HG03457 (cell line): ENCODE measurements at regions not wholly inside any gene's neighbourhood (a gene's known extent, or its start where the extent isn't known, plus 50 kb on each side); places are given as distances from the start of the nearest gene placed in this dataset.
"Not testable (repeated sequence)": the region's sequence is repeated elsewhere in the genome, so short reads cannot be mapped to it uniquely, and the experiment has no call there.

Experiments used
- ATAC-seq: cut with Tn5 transposase; IDR thresholded peaks from one replicate; pipeline ENCODE4 v1.9.1; 2021; ENCODE audit warnings: moderate number of reproducible peaks; ENCODE audit not compliant: unreplicated experiment

DNA sequence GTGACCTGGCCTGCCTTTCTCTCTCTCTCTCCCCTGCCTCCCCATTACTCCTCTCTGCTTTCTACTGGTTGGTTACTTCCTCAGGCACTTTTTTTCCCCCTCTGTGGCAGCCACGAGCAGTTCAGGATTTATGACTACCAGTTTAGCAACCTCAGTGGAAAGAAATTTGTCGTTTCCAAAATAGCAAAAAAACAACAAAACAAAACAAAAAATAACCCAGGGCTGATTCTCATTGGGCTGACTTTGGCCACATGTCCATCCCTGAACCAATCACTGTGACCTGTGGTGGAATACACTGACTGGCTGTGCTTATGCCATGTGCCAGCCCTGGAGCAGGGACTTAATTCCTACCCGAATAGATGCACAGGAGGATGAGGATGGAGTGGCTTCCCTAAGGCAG, 137.4 kb downstream of the TFAP2C start:
- no peak for ATAC-seq

DNA sequence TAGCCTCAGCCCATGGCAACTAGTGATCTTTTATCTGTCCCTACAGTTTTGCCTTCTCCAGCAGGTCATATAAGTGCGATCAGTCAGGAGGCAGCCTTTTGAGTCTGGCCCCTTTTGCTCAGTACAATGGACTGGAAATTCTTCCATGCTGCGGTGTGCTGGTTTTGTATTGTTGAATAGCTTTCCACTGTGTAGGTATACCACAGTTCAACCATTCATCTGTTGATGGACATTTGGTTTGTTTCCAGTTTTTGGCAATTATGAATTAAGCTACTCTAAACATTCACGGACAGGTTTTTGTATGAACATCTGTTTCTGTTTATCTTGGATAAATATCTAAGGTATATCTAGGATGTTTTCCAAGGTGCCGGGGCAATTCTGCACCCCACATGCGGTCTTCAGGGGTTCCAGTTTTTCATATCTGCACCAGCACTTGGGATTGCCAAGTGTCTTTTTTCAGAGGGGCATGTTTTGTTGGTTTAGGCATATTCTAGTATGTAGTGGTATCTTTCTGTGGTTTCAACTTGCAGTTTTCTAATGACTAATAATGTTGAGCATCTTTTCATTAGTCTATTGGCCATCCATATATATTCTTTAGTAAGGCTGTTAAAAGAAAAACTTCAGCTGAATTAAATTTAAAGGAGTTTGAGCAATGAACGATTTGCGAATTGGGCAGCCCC, 141.0 kb downstream of the TFAP2C start:
- ATAC-seq = no peak

- no peak for ATAC-seq
Measured at GRCh38 chr20:56773749-56774148, 144.6 kb downstream of the TFAP2C start.

DNA sequence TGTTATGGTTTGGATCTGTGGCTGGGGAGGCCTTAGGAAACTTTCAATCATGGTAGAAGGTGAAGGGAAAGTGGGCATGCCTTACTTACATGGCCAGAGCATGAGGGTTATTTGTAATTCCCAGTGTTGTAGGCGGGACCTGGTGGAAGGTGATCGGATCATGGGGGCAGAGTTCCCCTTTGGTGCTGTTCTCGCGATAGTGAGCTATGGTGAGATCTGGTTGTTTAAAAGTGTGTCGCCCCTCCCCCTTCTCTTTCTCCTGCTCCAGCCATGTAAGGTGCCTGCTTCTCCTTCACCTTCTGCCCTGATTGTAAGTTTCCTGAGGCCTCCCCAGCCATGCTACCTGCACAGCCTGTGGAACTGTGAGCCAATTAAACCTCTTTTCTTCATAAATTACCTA, 145.8 kb downstream of the TFAP2C start:
- no peak for ATAC-seq

DNA sequence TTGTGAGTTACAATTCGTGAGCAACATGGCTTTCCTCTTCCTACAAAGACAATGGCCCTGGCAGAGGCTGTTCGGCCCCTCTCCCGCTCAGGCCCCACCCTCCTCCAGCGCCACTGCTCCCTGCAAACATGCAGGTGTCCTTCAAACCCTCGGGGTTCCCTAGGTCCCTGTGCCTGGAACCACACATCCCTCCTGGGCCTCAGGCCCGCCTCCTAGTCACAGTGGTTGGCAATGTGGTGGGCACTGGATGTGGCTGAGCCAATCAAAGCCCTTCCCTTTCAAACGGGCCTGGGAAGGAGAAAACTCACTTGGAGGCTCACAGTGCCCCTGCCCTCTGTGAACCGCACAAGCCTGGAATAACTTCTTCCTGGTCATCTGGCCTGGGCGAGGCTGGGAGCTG, 147.2 kb downstream of the TFAP2C start:
- no peak for ATAC-seq

DNA sequence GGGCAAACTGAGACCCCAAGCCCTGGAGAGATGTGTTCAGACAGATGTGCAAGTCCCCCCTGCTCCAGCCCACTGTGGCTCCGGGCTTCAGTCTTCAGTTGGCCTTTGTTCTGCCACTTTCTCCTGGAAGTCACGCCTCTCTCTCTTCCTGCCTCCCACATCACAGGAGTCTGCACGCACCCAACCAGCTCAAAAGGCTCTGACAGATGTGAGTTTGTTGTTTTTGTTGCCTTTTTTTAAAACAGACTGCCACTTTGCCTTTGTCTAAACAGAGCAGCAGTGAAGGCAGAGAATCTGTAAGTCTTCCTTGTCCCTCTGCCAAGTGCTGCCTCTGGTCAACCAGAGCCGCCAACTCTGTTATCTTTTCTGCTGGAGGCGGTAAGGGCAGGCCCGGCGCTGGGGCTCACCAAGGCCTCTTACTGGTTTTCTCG, 149.7 kb downstream of the TFAP2C start:
- ATAC-seq = no peak

DNA sequence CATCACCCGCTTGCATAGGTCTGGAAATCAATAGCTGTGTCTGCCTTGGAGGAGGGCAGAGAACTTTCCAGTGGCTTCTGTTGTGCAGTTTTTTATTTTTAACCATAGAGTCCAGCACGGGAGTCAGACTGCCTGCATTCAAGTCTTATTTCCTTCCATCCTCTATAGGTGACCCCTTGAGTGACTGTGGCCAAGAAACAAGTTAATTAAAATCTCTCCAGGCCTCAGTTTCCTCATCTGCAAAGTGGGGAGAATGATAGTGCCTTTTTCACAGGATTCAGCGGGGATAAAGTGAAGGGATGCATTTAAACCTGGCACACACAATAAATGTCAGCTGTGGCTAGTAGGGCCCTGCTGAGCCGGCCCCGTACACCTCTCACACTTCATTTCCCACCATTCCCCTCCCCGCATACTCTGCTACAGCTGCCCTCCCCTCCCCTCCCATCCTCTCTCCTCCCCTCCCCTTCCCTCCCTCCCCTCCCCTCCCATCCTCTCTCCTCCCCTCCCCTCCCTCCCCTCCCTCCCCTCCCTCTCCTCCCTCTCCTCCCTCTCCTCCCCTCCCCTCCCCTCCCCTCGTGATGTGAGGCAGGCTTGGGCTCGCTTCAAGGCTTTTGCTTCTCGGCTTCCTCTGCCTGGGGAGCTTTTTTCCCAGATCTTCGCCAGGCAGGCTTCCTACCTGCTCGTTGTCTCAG, 150.5 kb downstream of the TFAP2C start:
- ATAC-seq = no peak

- ATAC-seq = no peak
Measured at GRCh38 chr20:56780266-56780665, 151.2 kb downstream of the TFAP2C start.

GRCh38 chr20:56781108-56781739, 152.1 kb downstream of the TFAP2C start:
- ATAC-seq = no peak

- ATAC-seq = not testable (repeated sequence)
Measured at GRCh38 chr20:56781987-56782560, 153.0 kb downstream of the TFAP2C start.

DNA sequence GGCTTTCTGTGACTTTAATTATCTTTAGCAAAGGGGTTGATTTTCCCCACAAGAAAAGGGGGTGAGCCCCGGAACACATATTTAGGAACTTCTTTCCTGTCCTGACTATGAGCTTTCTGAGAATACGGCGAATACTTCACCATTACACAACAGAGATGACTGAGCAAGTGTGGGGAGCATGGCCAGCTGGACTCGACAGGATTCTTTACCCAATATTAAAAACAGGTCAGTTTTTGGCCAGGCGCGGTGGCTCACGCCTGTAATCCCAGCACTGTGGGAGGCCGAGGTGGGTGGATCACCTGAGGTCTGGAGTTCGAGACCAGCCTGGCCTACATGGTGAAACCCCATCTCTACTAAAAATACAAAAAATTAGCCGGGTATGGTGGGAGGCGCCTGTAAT, 153.7 kb downstream of the TFAP2C start:
- ATAC-seq = not testable (repeated sequence)

GRCh38 chr20:56783826-56784225, 154.7 kb downstream of the TFAP2C start:
- no peak for ATAC-seq

DNA sequence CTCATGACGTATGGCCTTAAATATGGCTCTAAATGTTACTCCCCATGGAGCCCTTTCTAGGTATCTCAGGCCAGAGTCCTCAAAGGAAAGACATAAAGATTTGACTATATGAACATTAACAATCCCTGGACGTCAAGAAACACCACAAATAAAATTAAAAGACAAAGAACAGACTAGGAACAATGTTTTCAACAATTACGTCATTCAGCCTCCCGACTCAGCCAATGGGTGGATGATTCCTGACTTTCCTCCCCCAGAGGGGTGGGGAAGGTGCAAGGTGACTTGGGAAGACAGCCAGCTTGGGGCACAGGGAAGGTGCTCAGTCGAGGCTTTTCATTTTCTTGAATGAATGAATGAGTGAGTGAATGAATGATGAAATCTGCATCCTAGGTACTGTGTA, 157.4 kb downstream of the TFAP2C start:
- ATAC-seq = no peak

- no peak for ATAC-seq
Measured at GRCh38 chr20:56788041-56788670, 159.1 kb downstream of the TFAP2C start.

DNA sequence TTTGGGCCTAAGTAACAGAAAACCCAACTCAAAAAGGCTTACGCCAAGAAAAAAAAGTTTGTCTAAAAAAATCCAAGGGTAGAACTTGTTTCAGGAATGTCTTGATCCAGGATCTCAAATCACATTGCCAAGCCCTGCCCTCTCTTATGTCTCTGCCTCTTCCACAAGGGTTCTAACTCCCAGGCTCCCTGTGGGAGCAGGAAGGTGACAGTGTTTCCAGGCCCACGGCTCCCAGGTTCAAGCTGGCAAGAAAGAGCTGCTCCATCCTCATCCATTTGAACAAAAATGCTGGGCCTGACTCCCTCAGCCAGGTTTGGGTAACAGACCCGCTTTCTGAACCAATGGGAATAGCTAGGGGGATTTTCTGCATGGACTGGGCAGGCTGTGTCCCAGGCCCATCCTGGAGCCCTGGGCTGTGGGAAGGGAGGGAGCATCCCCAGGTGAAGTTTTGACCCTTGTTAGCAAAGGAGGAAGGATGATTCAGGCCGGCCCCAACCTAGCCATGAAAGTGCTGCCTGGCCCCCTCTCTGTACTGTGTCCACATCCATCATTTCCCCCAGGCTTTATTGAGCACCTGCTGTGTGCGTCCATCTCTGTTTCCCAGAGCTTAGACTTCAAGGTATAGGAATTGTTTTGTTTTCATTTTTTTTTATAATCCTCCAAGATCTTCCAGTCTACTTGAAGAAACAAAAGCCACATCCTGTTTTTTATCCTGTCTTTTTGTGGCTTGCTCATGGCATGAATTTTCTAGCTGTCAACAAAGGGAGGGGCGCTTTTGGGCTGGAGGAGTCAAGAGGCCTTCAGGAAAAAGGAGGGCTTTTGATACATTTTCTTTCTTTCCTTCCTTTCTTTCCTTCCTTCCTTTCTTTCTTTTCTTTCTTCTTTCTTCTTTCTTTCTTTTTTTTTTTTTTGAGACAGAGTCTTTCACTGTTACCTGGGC, 159.8 kb downstream of the TFAP2C start:
- no peak for ATAC-seq

DNA sequence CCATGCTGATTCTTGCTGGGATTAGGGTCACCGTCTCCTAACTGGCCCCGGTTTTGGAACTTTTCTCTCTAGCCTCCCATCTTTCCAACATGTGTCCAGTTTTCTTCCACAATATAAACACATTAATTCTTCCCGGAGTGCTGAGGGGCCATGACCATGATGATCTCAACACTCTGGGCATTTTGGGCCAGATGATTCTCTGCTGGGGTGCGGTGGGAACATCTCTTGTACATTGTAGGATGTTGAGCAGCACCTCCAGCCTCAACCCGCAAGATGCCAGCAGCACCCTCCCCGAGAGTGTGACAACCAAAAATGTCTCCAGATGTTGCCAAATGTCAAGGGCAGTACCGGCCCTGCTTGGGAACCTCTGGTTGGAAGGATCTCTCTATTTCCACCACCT, 164.8 kb downstream of the TFAP2C start:
- no peak for ATAC-seq

GRCh38 chr20:56795492-56795891, 166.4 kb downstream of the TFAP2C start:
- no peak for ATAC-seq

- no peak for ATAC-seq
Measured at GRCh38 chr20:56796345-56796744, 167.2 kb downstream of the TFAP2C start.

DNA sequence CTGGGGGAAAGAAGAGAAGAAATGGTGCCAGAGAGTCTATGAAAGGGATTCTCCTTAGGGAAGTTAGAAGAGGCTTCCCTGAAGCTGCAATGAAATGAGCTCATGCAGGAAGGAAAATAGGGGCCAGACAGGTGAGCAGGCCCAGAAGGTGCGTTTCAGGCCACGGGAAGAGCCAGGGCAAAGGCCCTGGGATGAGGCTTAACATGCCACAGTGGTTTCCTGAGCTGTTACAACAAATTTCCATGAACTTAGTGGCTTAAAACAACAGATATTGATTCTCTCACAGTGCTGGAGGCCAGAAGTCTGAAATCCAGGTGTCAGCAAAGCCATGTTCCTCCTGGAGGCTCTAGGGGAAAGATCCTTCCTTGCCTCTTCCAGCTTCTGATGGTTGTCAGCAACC, 167.9 kb downstream of the TFAP2C start:
- no peak for ATAC-seq

DNA sequence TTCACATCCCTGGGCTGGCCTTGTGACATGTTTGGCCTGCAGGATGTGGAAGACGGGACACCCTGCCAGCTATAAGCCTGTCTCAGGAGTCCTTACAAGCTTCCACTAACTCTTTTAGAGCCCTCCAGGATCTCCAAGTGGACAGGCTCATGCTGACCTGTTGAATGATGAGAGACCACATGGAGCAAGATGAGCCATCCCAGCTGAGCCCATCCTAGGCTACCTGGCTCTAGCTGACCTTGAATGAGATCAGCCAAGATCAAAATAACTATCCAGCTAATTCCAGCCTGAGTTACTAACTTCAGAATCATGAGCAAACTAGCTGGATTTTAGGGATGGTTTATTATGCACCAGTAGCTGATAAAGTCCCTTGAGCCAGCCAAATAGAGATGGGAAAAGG, 169.5 kb downstream of the TFAP2C start:
- ATAC-seq = no peak
